Keratinocyte (primary cell): ENCODE measurements at regions not wholly inside any gene's neighbourhood (a gene's known extent, or its start where the extent isn't known, plus 50 kb on each side); places are given as distances from the start of the nearest gene placed in this dataset.

Source experiments
- DNase-seq: peaks from one replicate; pipeline ENCODE4 v3.0.0-alpha.2; 2011; ENCODE audit warnings: low read depth, missing footprints, low spot score
- FAIRE-seq: peaks from 2 replicates; lab custom pipeline; 2011; peaks lifted over from hg19 to GRCh38; lab: Jason Lieb, UNC
- H2AFZ ChIP-seq: 2 replicates; pipeline ENCODE4 v1.6.0; 2012; ENCODE audit warnings: low read length, control low read depth, inconsistent platforms; ENCODE audit not compliant: control insufficient read depth
- H3K27ac ChIP-seq: 2 replicates; pipeline ENCODE4 v1.5.1; 2011; ENCODE audit warnings: low read length; ENCODE audit not compliant: control insufficient read depth, insufficient read depth
- H3K27me3 ChIP-seq: 3 replicates; pipeline ENCODE4 v1.6.0; 2011; ENCODE audit warnings: low read length; ENCODE audit not compliant: control insufficient read depth, insufficient read depth; ENCODE audit errors: extremely low read depth
- H3K36me3 ChIP-seq, 2 experiments: 2 replicates in 1 of 2; 3 replicates in 1 of 2; pipeline ENCODE4 v1.5.1; 2011; ENCODE audit warnings: low read length in 2 of 2, mild to moderate bottlenecking in 1 of 2; ENCODE audit not compliant: control insufficient read depth in 2 of 2, insufficient read depth in 2 of 2; ENCODE audit errors: extremely low read depth in 1 of 2
- H3K4me1 ChIP-seq: 3 replicates; pipeline ENCODE4 v1.5.1; 2011; ENCODE audit warnings: low read length; ENCODE audit not compliant: control insufficient read depth, insufficient read depth; ENCODE audit errors: extremely low read depth
- H3K4me2 ChIP-seq: 3 replicates; pipeline ENCODE4 v1.6.0; 2011; ENCODE audit warnings: low read depth, low read length; ENCODE audit not compliant: control insufficient read depth, insufficient read depth; ENCODE audit errors: extremely low read depth
- H3K4me3 ChIP-seq, 3 experiments: fragments of 200-600 bp in 1 of 3; sonication (generic) in 1 of 3; 2 replicates in 2 of 3; 3 replicates in 1 of 3; pipeline ENCODE4 v1.5.1; 2011 to 2016; ENCODE audit warnings: low read length in 3 of 3, mild to moderate bottlenecking in 3 of 3, control low read depth in 2 of 3, inconsistent platforms in 1 of 3, low read depth in 1 of 3, mixed read lengths in 1 of 3, mixed run types in 1 of 3, moderate library complexity in 1 of 3; ENCODE audit not compliant: control insufficient read depth in 2 of 3, insufficient read depth in 2 of 3; ENCODE audit errors: extremely low read depth in 1 of 3
- H3K79me2 ChIP-seq: 2 replicates; pipeline ENCODE4 v1.6.0; 2012; ENCODE audit warnings: low read length; ENCODE audit not compliant: control insufficient read depth, insufficient read depth
- H3K9ac ChIP-seq: 3 replicates; pipeline ENCODE4 v1.6.0; 2011; ENCODE audit warnings: low read length; ENCODE audit not compliant: control insufficient read depth, insufficient read depth; ENCODE audit errors: extremely low read depth
- H3K9me1 ChIP-seq: 3 replicates; pipeline ENCODE4 v1.6.0; 2011; ENCODE audit warnings: low read length; ENCODE audit not compliant: control insufficient read depth, insufficient read depth; ENCODE audit errors: extremely low read depth
- H3K9me3 ChIP-seq: 2 replicates; pipeline ENCODE4 v1.5.1; 2012; ENCODE audit warnings: low read depth, low read length; ENCODE audit not compliant: control insufficient read depth
- H4K20me1 ChIP-seq: 3 replicates; pipeline ENCODE4 v1.6.0; 2011; ENCODE audit warnings: low read length; ENCODE audit not compliant: control insufficient read depth, insufficient read depth; ENCODE audit errors: extremely low read depth
- CTCF ChIP-seq, 3 experiments: IDR thresholded peaks in 1 of 3; conservative IDR thresholded peaks in 1 of 3; optimal IDR thresholded peaks in 1 of 3; 2 replicates in 2 of 3; 3 replicates in 1 of 3; pipeline versions ENCODE3 to v1.5.1; 2011; ENCODE audit warnings: low read length in 3 of 3, mild to moderate bottlenecking in 3 of 3, moderate library complexity in 2 of 3, control low read depth in 1 of 3, inconsistent platforms in 1 of 3; ENCODE audit not compliant: insufficient read depth in 2 of 3; ENCODE audit errors: extremely low read depth in 1 of 3
- EZH2 ChIP-seq: IDR thresholded peaks from one replicate; pipeline ENCODE4 v1.6.1; 2012; ENCODE audit warnings: inconsistent platforms, mild to moderate bottlenecking, low read length, moderate library complexity
- dilution Hi-C: fragments of 300-500 bp; cut with MboI; formaldehyde crosslinking; loops from one replicate; pipeline ENCODE4 v1.7.0; 2020; ENCODE audit warnings: low sequenced_read_pairs; ENCODE audit not compliant: extremely low pct_ligation_motif_present

- no peak overlapping the region for H3K4me2 ChIP-seq
- H3K9me1 ChIP-seq = no peaks in the 10 kb centered on the region
- H4K20me1 ChIP-seq = no peaks in the 10 kb centered on the region
- FAIRE-seq (no peak), DNase-seq (no peak)
- H3K79me2 ChIP-seq = no peaks in the 10 kb centered on the region
- no peak overlapping the region for H2AFZ ChIP-seq
- no peak for TF ChIP-seq EZH2
- no peak for TF ChIP-seq CTCF (optimal IDR thresholded peaks at IDR 0.05 in 1 of 3, IDR thresholded peaks at IDR 0.05 in 1 of 3, conservative IDR thresholded peaks at IDR 0.05 in 1 of 3; ENCODE audit: extremely low read depth in 1 of 3, insufficient read depth in 2 of 3, low read length in 3 of 3)
- H3K9ac ChIP-seq = no peak overlapping the region
- H3K27ac ChIP-seq = no peak overlapping the region
- H3K27me3 ChIP-seq = no peaks in the 10 kb centered on the region
- no peaks in the 10 kb centered on the region for H3K4me1 ChIP-seq
- H3K9me3 ChIP-seq = no peaks in the 10 kb centered on the region
- H3K4me3 ChIP-seq = no peak overlapping the region
- dilution Hi-C loops = no loop called here
- no peaks in the 10 kb centered on the region for H3K36me3 ChIP-seq
Measured at GRCh38 chr1:228955691-228956090, 220.4 kb downstream of the RHOU start.

- Histone ChIP-seq H4K20me1 (no peaks in the 10 kb centered on the region), H3K36me3 (no peaks in the 10 kb centered on the region), H3K27ac (no peak overlapping the region), H2AFZ (no peak overlapping the region), H3K9ac (no peak overlapping the region), H3K9me1 (no peaks in the 10 kb centered on the region), H3K4me2 (no peak overlapping the region), H3K27me3 (no peaks in the 10 kb centered on the region), H3K4me3 (no peak overlapping the region), H3K9me3 (no peaks in the 10 kb centered on the region), H3K4me1 (no peaks in the 10 kb centered on the region), H3K79me2 (no peaks in the 10 kb centered on the region)
- no peak for DNase-seq
- TF ChIP-seq CTCF (optimal IDR thresholded peaks at IDR 0.05 in 1 of 3, IDR thresholded peaks at IDR 0.05 in 1 of 3, conservative IDR thresholded peaks at IDR 0.05 in 1 of 3; ENCODE audit: extremely low read depth in 1 of 3, insufficient read depth in 2 of 3, low read length in 3 of 3) (no peak), EZH2 (no peak)
- dilution Hi-C loops = no loop called here
- no peak for FAIRE-seq
Measured at GRCh38 chr1:228956864-228957263, 221.6 kb downstream of the RHOU start.
